ENCODE measurements at regions not wholly inside any gene's neighbourhood (a gene's known extent, or its start where the extent isn't known, plus 50 kb on each side); places are given as distances from the start of the nearest gene placed in this dataset.

GRCh38 chr6:167690931-167691330 lies 135.8 kb upstream of the AFDN start:
- H3K36me3 ChIP-seq (ENCODE audit: control insufficient read depth in 2 of 2, insufficient read depth in 1 of 2, low read length in 2 of 2) = no peaks in the 10 kb centered on the region
- no peaks in the 10 kb centered on the region for H3K9me3 ChIP-seq (ENCODE audit: control insufficient read depth, insufficient read depth, low read depth, low read length)
- POLR2A ChIA-PET = no interaction called here
- H3K4me3 ChIP-seq (ENCODE audit: low read depth, low read length) = no peak overlapping the region
- H3K27ac ChIP-seq (ENCODE audit: extremely low read depth, low read depth, low read length) = no peak overlapping the region
- no peaks in the 10 kb centered on the region for H3K4me1 ChIP-seq (ENCODE audit: control insufficient read depth, insufficient read depth, low read length)
- CTCF ChIA-PET = interaction anchor here (1.2 to 1.4 kb wide), 2 partner anchors 14 to 277 kb away, joined by 3 read pairs; no protein-coding TSS in a partner anchor
- TF ChIP-seq ZNF560 (tag by site-specific recombination; IDR thresholded peaks at IDR 0.05; ENCODE audit: borderline replicate concordance) = no peak
- no peak for TF ChIP-seq ZNF561 (tag by site-specific recombination; IDR thresholded peaks at IDR 0.05; ENCODE audit: borderline replicate concordance)
- TF ChIP-seq ZNF366 (tag by site-specific recombination; conservative IDR thresholded peaks at IDR 0.05) = no peak
- no peak for TF ChIP-seq ZSCAN16 (tag by site-specific recombination; IDR thresholded peaks at IDR 0.05)
- TF ChIP-seq ZNF324 (tag by site-specific recombination; IDR thresholded peaks at IDR 0.05) = no peak
- no peak for TF ChIP-seq ZNF548 (tag by site-specific recombination; IDR thresholded peaks at IDR 0.05)

DNA sequence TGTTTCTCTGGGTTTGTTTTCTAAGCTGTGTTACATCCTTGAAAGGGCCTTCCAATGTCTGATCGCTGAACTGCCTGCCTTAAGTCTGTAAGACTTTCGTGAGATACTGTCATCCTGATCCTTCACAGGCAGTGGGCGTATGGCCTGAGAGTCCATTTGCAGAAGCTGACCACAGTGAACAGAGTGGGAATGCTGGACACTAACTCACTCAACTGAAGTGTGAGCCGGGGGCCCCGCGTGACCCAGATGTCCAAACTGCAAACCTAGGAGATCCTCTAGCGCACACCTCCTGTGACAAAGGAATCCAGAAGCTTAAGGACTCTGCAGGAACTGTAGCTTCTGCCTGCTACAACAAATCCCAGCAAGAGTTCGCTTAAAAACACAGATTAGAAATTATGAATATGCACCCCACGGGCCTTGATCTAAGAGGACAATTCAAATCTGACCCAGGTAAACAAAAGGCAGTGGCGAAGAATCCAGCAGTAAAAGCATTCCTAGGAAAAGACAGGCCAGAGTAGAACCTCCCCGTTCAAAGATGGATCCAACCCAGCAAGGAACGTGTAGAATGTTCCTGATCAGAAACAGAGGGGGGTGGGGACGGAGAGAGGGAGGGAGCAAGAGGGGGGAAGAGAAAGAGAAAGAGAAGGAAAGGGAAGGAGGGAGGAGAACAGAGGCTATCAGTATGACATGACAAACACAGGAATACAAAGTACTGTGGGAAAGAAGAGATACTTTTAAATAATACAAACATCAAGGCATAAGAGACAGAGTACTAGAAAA lies 135.0 kb upstream of the AFDN start:
- ChIA-PET CTCF (interaction anchor here (0.8 to 1.4 kb wide), 3 partner anchors 15 to 276 kb away, joined by 3 to 5 read pairs (median 3); no protein-coding TSS in a partner anchor), POLR2A (no interaction called here)
- Histone ChIP-seq H3K9me3 (ENCODE audit: control insufficient read depth, insufficient read depth, low read depth, low read length) (no peaks in the 10 kb centered on the region), H3K36me3 (ENCODE audit: control insufficient read depth in 2 of 2, insufficient read depth in 1 of 2, low read length in 2 of 2) (no peaks in the 10 kb centered on the region), H3K27ac (ENCODE audit: extremely low read depth, low read depth, low read length) (no peak overlapping the region), H3K4me3 (ENCODE audit: low read depth, low read length) (no peak overlapping the region), H3K4me1 (ENCODE audit: control insufficient read depth, insufficient read depth, low read length) (no peaks in the 10 kb centered on the region)
- no peak for TF ChIP-seq ZSCAN5A (tag by site-specific recombination; IDR thresholded peaks at IDR 0.05)
- TF ChIP-seq ZNF140 (tag by site-specific recombination; IDR thresholded peaks at IDR 0.05) = no peak
- TF ChIP-seq ZSCAN16 (tag by site-specific recombination; IDR thresholded peaks at IDR 0.05) = no peak
- TF ChIP-seq TCF7L2 (IDR thresholded peaks at IDR 0.05; ENCODE audit: borderline replicate concordance, low read depth, low read length) = no peak
- no peak for TF ChIP-seq ZNF350 (tag by site-specific recombination; IDR thresholded peaks at IDR 0.05)
- TF ChIP-seq, protein P1, sequence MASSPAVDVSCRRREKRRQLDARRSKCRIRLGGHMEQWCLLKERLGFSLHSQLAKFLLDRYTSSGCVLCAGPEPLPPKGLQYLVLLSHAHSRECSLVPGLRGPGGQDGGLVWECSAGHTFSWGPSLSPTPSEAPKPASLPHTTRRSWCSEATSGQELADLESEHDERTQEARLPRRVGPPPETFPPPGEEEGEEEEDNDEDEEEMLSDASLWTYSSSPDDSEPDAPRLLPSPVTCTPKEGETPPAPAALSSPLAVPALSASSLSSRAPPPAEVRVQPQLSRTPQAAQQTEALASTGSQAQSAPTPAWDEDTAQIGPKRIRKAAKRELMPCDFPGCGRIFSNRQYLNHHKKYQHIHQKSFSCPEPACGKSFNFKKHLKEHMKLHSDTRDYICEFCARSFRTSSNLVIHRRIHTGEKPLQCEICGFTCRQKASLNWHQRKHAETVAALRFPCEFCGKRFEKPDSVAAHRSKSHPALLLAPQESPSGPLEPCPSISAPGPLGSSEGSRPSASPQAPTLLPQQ (tag by site-specific recombination; IDR thresholded peaks at IDR 0.05) = no peak
- TF ChIP-seq ZNF747 (tag by site-specific recombination; IDR thresholded peaks at IDR 0.05) = no peak
- TF ChIP-seq ZEB2 (tag by site-specific recombination; IDR thresholded peaks at IDR 0.05) = no peak
- no peak for TF ChIP-seq ZIC2 (tag by site-specific recombination; IDR thresholded peaks at IDR 0.05)
- no peak for TF ChIP-seq ZNF433 (tag by site-specific recombination; IDR thresholded peaks at IDR 0.05; ENCODE audit: low read depth)
- no peak for TF ChIP-seq ZNF24 (tag by site-specific recombination; IDR thresholded peaks at IDR 0.05)
- TF ChIP-seq ZBTB10 (tag by site-specific recombination; IDR thresholded peaks at IDR 0.05) = no peak
- no peak for TF ChIP-seq ZNF449 (tag by site-specific recombination; IDR thresholded peaks at IDR 0.05)
- no peak for TF ChIP-seq ZNF10 (tag by site-specific recombination; IDR thresholded peaks at IDR 0.05)
- TF ChIP-seq GLI4 (tag by site-specific recombination; IDR thresholded peaks at IDR 0.05) = no peak
- TF ChIP-seq, protein P2, sequence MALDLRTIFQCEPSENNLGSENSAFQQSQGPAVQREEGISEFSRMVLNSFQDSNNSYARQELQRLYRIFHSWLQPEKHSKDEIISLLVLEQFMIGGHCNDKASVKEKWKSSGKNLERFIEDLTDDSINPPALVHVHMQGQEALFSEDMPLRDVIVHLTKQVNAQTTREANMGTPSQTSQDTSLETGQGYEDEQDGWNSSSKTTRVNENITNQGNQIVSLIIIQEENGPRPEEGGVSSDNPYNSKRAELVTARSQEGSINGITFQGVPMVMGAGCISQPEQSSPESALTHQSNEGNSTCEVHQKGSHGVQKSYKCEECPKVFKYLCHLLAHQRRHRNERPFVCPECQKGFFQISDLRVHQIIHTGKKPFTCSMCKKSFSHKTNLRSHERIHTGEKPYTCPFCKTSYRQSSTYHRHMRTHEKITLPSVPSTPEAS (tag by site-specific recombination; IDR thresholded peaks at IDR 0.05) = no peak
- TF ChIP-seq ZNF221 (tag by site-specific recombination; IDR thresholded peaks at IDR 0.05; ENCODE audit: borderline replicate concordance) = no peak
- TF ChIP-seq ZNF121 (tag by site-specific recombination; IDR thresholded peaks at IDR 0.05) = no peak
- TF ChIP-seq AEBP2 (tag by site-specific recombination; IDR thresholded peaks at IDR 0.05; ENCODE audit: borderline replicate concordance) = no peak
